ENCODE measurements at regions not wholly inside any gene's neighbourhood (a gene's known extent, or its start where the extent isn't known, plus 50 kb on each side); places are given as distances from the start of the nearest gene placed in this dataset.
"Not testable (repeated sequence)": the region's sequence is repeated elsewhere in the genome, so short reads cannot be mapped to it uniquely, and the experiment has no call there.

- TF ChIP-seq, protein P1, sequence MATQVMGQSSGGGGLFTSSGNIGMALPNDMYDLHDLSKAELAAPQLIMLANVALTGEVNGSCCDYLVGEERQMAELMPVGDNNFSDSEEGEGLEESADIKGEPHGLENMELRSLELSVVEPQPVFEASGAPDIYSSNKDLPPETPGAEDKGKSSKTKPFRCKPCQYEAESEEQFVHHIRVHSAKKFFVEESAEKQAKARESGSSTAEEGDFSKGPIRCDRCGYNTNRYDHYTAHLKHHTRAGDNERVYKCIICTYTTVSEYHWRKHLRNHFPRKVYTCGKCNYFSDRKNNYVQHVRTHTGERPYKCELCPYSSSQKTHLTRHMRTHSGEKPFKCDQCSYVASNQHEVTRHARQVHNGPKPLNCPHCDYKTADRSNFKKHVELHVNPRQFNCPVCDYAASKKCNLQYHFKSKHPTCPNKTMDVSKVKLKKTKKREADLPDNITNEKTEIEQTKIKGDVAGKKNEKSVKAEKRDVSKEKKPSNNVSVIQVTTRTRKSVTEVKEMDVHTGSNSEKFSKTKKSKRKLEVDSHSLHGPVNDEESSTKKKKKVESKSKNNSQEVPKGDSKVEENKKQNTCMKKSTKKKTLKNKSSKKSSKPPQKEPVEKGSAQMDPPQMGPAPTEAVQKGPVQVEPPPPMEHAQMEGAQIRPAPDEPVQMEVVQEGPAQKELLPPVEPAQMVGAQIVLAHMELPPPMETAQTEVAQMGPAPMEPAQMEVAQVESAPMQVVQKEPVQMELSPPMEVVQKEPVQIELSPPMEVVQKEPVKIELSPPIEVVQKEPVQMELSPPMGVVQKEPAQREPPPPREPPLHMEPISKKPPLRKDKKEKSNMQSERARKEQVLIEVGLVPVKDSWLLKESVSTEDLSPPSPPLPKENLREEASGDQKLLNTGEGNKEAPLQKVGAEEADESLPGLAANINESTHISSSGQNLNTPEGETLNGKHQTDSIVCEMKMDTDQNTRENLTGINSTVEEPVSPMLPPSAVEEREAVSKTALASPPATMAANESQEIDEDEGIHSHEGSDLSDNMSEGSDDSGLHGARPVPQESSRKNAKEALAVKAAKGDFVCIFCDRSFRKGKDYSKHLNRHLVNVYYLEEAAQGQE (IDR thresholded peaks at IDR 0.05; ENCODE audit: borderline replicate concordance in 1 of 2, low read depth in 1 of 2, low read length in 2 of 2), result not testable (repeated sequence)
- TF ChIP-seq MAFK (conservative IDR thresholded peaks at IDR 0.05 in 1 of 2, IDR thresholded peaks at IDR 0.05 in 1 of 2; ENCODE audit: low read length in 2 of 2); CBX1 (IDR thresholded peaks at IDR 0.05; ENCODE audit: low read depth); TBP (CRISPR knock-in tag; IDR thresholded peaks at IDR 0.05); MYC (CRISPR knock-in tag; IDR thresholded peaks at IDR 0.05; ENCODE audit: borderline replicate concordance); ESRRA (CRISPR knock-in tag; IDR thresholded peaks at IDR 0.05; ENCODE audit: low read depth); ZNF282 (IDR thresholded peaks at IDR 0.05; ENCODE audit: partially characterized antibody); POLR2A (IDR thresholded peaks at IDR 0.05; ENCODE audit: insufficient read depth in 1 of 2, low read depth in 2 of 2, low read length in 2 of 2); ZNF317 (CRISPR knock-in tag; IDR thresholded peaks at IDR 0.05); ZMYM4 (CRISPR knock-in tag; IDR thresholded peaks at IDR 0.05); ZNF792 (CRISPR knock-in tag; IDR thresholded peaks at IDR 0.05): not testable (repeated sequence)
These were observed 798.9 kb downstream of the FOXD4L5 start for GRCh38 chr9:64486067-64486466.
